Activated T-cell treated with anti-CD3 and anti-CD28 coated beads for 4 hours (primary cell): ENCODE measurements at regions not wholly inside any gene's neighbourhood (a gene's known extent, or its start where the extent isn't known, plus 50 kb on each side); places are given as distances from the start of the nearest gene placed in this dataset.
"Not testable (repeated sequence)": the region's sequence is repeated elsewhere in the genome, so short reads cannot be mapped to it uniquely, and the experiment has no call there.

Experiments used
- DNase-seq: peaks from one replicate; pipeline ENCODE4 v3.0.0-alpha.2; 2020

- peak; percentile 71 for DNase-seq
These were observed 115.4 kb downstream of the LHX2 start for GRCh38 chr9:124126648-124127646.

GRCh38 chr9:124128568-124129166, 117.1 kb downstream of the LHX2 start:
- no peak for DNase-seq

- no peak for DNase-seq
These were observed 118.9 kb downstream of the LHX2 start for GRCh38 chr9:124130277-124131075.

- not testable (repeated sequence) for DNase-seq
These were observed 120.0 kb downstream of the LHX2 start for GRCh38 chr9:124131518-124131917.

GRCh38 chr9:124132671-124133147, 121.1 kb downstream of the LHX2 start:
- DNase-seq, result no peak

- DNase-seq, result no peak
These were observed 122.2 kb downstream of the LHX2 start for GRCh38 chr9:124133727-124134126.

GRCh38 chr9:124134526-124134925, 123.0 kb downstream of the LHX2 start:
- no peak for DNase-seq

GRCh38 chr9:124135813-124136365, 121.9 kb upstream of the NEK6 start:
- no peak for DNase-seq

GRCh38 chr9:124137009-124137943, 120.5 kb upstream of the NEK6 start:
- DNase-seq, result no peak

GRCh38 chr9:124137944-124138335, 119.8 kb upstream of the NEK6 start:
- DNase-seq, result no peak

- no peak for DNase-seq
These were observed 118.7 kb upstream of the NEK6 start for GRCh38 chr9:124139001-124139400.

GRCh38 chr9:124140941-124141568, 116.7 kb upstream of the NEK6 start:
- DNase-seq, result no peak

GRCh38 chr9:124144561-124145123, 113.1 kb upstream of the NEK6 start:
- not testable (repeated sequence) for DNase-seq

- DNase-seq, result no peak
These were observed 111.7 kb upstream of the NEK6 start for GRCh38 chr9:124146031-124146561.

GRCh38 chr9:124149992-124150391, 107.8 kb upstream of the NEK6 start:
- DNase-seq, result no peak

GRCh38 chr9:124163760-124164255, 93.9 kb upstream of the NEK6 start:
- no peak for DNase-seq

GRCh38 chr9:124164811-124165210, 92.9 kb upstream of the NEK6 start:
- no peak for DNase-seq

- DNase-seq, result no peak
These were observed 83.3 kb upstream of the NEK6 start for GRCh38 chr9:124174433-124174832.

GRCh38 chr9:124177522-124177921, 80.2 kb upstream of the NEK6 start:
- not testable (repeated sequence) for DNase-seq
